Keratinocyte (primary cell): ENCODE measurements at regions not wholly inside any gene's neighbourhood (a gene's known extent, or its start where the extent isn't known, plus 50 kb on each side); places are given as distances from the start of the nearest gene placed in this dataset.

Experiments
- DNase-seq: peaks from one replicate; pipeline ENCODE4 v3.0.0-alpha.2; 2011; ENCODE audit warnings: low read depth, missing footprints, low spot score
- FAIRE-seq: peaks from 2 replicates; lab custom pipeline; 2011; peaks lifted over from hg19 to GRCh38; lab: Jason Lieb, UNC
- H2AFZ ChIP-seq: 2 replicates; pipeline ENCODE4 v1.6.0; 2012; ENCODE audit warnings: low read length, control low read depth, inconsistent platforms; ENCODE audit not compliant: control insufficient read depth
- H3K27ac ChIP-seq: 2 replicates; pipeline ENCODE4 v1.5.1; 2011; ENCODE audit warnings: low read length; ENCODE audit not compliant: control insufficient read depth, insufficient read depth
- H3K27me3 ChIP-seq: 3 replicates; pipeline ENCODE4 v1.6.0; 2011; ENCODE audit warnings: low read length; ENCODE audit not compliant: control insufficient read depth, insufficient read depth; ENCODE audit errors: extremely low read depth
- H3K36me3 ChIP-seq, 2 experiments: 2 replicates in 1 of 2; 3 replicates in 1 of 2; pipeline ENCODE4 v1.5.1; 2011; ENCODE audit warnings: low read length in 2 of 2, mild to moderate bottlenecking in 1 of 2; ENCODE audit not compliant: control insufficient read depth in 2 of 2, insufficient read depth in 2 of 2; ENCODE audit errors: extremely low read depth in 1 of 2
- H3K4me1 ChIP-seq: 3 replicates; pipeline ENCODE4 v1.5.1; 2011; ENCODE audit warnings: low read length; ENCODE audit not compliant: control insufficient read depth, insufficient read depth; ENCODE audit errors: extremely low read depth
- H3K4me2 ChIP-seq: 3 replicates; pipeline ENCODE4 v1.6.0; 2011; ENCODE audit warnings: low read depth, low read length; ENCODE audit not compliant: control insufficient read depth, insufficient read depth; ENCODE audit errors: extremely low read depth
- H3K4me3 ChIP-seq, 3 experiments: fragments of 200-600 bp in 1 of 3; sonication (generic) in 1 of 3; 2 replicates in 2 of 3; 3 replicates in 1 of 3; pipeline ENCODE4 v1.5.1; 2011 to 2016; ENCODE audit warnings: low read length in 3 of 3, mild to moderate bottlenecking in 3 of 3, control low read depth in 2 of 3, inconsistent platforms in 1 of 3, low read depth in 1 of 3, mixed read lengths in 1 of 3, mixed run types in 1 of 3, moderate library complexity in 1 of 3; ENCODE audit not compliant: control insufficient read depth in 2 of 3, insufficient read depth in 2 of 3; ENCODE audit errors: extremely low read depth in 1 of 3
- H3K79me2 ChIP-seq: 2 replicates; pipeline ENCODE4 v1.6.0; 2012; ENCODE audit warnings: low read length; ENCODE audit not compliant: control insufficient read depth, insufficient read depth
- H3K9ac ChIP-seq: 3 replicates; pipeline ENCODE4 v1.6.0; 2011; ENCODE audit warnings: low read length; ENCODE audit not compliant: control insufficient read depth, insufficient read depth; ENCODE audit errors: extremely low read depth
- H3K9me1 ChIP-seq: 3 replicates; pipeline ENCODE4 v1.6.0; 2011; ENCODE audit warnings: low read length; ENCODE audit not compliant: control insufficient read depth, insufficient read depth; ENCODE audit errors: extremely low read depth
- H3K9me3 ChIP-seq: 2 replicates; pipeline ENCODE4 v1.5.1; 2012; ENCODE audit warnings: low read depth, low read length; ENCODE audit not compliant: control insufficient read depth
- H4K20me1 ChIP-seq: 3 replicates; pipeline ENCODE4 v1.6.0; 2011; ENCODE audit warnings: low read length; ENCODE audit not compliant: control insufficient read depth, insufficient read depth; ENCODE audit errors: extremely low read depth
- CTCF ChIP-seq, 3 experiments: IDR thresholded peaks in 1 of 3; conservative IDR thresholded peaks in 1 of 3; optimal IDR thresholded peaks in 1 of 3; 2 replicates in 2 of 3; 3 replicates in 1 of 3; pipeline versions ENCODE3 to v1.5.1; 2011; ENCODE audit warnings: low read length in 3 of 3, mild to moderate bottlenecking in 3 of 3, moderate library complexity in 2 of 3, control low read depth in 1 of 3, inconsistent platforms in 1 of 3; ENCODE audit not compliant: insufficient read depth in 2 of 3; ENCODE audit errors: extremely low read depth in 1 of 3
- EZH2 ChIP-seq: IDR thresholded peaks from one replicate; pipeline ENCODE4 v1.6.1; 2012; ENCODE audit warnings: inconsistent platforms, mild to moderate bottlenecking, low read length, moderate library complexity
- dilution Hi-C: fragments of 300-500 bp; cut with MboI; formaldehyde crosslinking; loops from one replicate; pipeline ENCODE4 v1.7.0; 2020; ENCODE audit warnings: low sequenced_read_pairs; ENCODE audit not compliant: extremely low pct_ligation_motif_present

- Histone ChIP-seq H3K27me3 (no peaks in the 10 kb centered on the region), H2AFZ (no peak overlapping the region), H3K4me1 (no peaks in the 10 kb centered on the region), H3K4me2 (no peak overlapping the region), H3K79me2 (no peaks in the 10 kb centered on the region), H3K9me3 (no peaks in the 10 kb centered on the region), H4K20me1 (no peaks in the 10 kb centered on the region), H3K4me3 (no peak overlapping the region), H3K9me1 (no peaks in the 10 kb centered on the region), H3K36me3 (no peaks in the 10 kb centered on the region), H3K9ac (no peak overlapping the region), H3K27ac (no peak overlapping the region)
- TF ChIP-seq CTCF (optimal IDR thresholded peaks at IDR 0.05 in 1 of 3, IDR thresholded peaks at IDR 0.05 in 1 of 3, conservative IDR thresholded peaks at IDR 0.05 in 1 of 3; ENCODE audit: extremely low read depth in 1 of 3, insufficient read depth in 2 of 3, low read length in 3 of 3) = no peak
- TF ChIP-seq EZH2 = no peak
- FAIRE-seq (no peak), DNase-seq (no peak)
- dilution Hi-C loops = no loop called here
These were observed 285.2 kb upstream of the ELAC2 start for GRCh38 chr17:13302983-13303382.

- no peaks in the 10 kb centered on the region for H3K27me3 ChIP-seq
- dilution Hi-C loops = no loop called here
- DNase-seq = no peak
- no peaks in the 10 kb centered on the region for H4K20me1 ChIP-seq
- H3K9me3 ChIP-seq = no peaks in the 10 kb centered on the region
- TF ChIP-seq CTCF (optimal IDR thresholded peaks at IDR 0.05 in 1 of 3, IDR thresholded peaks at IDR 0.05 in 1 of 3, conservative IDR thresholded peaks at IDR 0.05 in 1 of 3; ENCODE audit: extremely low read depth in 1 of 3, insufficient read depth in 2 of 3, low read length in 3 of 3) = no peak
- FAIRE-seq = no peak
- H2AFZ ChIP-seq = no peak overlapping the region
- H3K9ac ChIP-seq = no peak overlapping the region
- H3K36me3 ChIP-seq = no peaks in the 10 kb centered on the region
- H3K27ac ChIP-seq = no peak overlapping the region
- H3K4me1 ChIP-seq = no peaks in the 10 kb centered on the region
- no peaks in the 10 kb centered on the region for H3K9me1 ChIP-seq
- H3K4me3 ChIP-seq = no peak overlapping the region
- H3K79me2 ChIP-seq = no peaks in the 10 kb centered on the region
- H3K4me2 ChIP-seq = no peak overlapping the region
These were observed 284.6 kb upstream of the ELAC2 start for GRCh38 chr17:13302419-13302818.
